HUDEP-2 (cell line): ENCODE measurements at regions not wholly inside any gene's neighbourhood (a gene's known extent, or its start where the extent isn't known, plus 50 kb on each side); places are given as distances from the start of the nearest gene placed in this dataset.
A peak's percentile ranks its signal among the peaks of the same experiment; 100 is the strongest.
"Not testable (repeated sequence)": the region's sequence is repeated elsewhere in the genome, so short reads cannot be mapped to it uniquely, and the experiment has no call there.

ENCODE experiments used
- DNase-seq, 76 experiments: peaks; one replicate each; lab custom pipeline; 2025; ENCODE audit not compliant: unreplicated experiment in 76 of 76; lab: John Stamatoyannopoulos, UW

DNA sequence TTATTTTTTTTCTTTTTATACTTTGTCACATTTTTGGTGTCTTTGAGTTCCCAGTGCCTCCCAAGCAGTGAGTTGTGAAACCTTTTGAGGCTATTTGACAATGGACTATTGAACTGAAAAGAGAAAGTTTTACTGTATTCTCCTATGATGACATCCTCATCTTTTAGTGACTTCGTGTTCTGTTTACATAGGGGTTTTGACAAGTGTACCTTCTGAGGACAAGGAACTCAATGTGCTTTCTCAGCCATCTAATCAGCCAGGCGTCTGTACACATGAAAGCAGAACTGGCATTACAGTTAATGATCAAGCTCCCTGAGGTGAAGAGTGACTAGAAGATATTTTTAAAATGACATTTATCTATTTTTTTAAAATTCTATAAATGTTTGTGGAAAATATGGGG, 175.5 kb downstream of the ANXA1 start:
- no peak for DNase-seq

DNA sequence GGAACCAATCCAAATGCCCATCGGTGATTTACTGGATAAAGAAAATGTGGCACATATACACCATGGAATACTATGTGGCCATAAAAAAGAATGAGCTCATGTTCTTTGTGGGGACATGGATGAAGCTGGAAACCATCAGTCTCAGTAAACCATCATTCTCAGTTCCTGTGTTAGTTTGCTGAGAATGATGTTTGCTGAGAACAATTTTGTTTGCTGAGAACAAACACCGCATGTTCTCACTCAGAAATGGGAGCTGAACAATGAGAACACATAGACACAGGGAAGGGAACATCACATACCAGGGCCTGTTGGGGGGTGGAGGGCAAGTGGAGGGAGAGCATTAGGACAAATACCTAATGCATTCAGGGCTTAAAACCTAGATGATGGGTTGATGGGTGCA, 185.5 kb downstream of the ANXA1 start:
- DNase-seq, result not testable (repeated sequence)

DNA sequence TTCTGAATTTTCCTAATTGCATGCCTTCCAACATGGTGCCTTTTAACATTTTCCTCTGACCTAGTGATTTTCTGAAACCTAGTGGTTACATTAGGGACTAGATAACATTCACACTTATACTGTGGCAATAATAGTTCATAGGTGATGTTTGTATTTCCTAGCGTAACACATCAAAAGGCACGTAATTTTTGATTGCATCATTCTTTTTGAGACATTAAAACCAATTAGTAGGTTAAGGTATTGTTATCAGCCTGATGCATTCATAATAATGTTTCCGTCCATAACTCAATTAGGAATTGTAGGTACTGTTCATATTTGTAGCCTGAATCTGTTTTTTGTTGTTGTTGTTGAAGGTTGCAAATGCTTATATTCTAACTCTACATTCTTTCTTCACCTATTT, 192.4 kb downstream of the ANXA1 start:
- DNase-seq, result no peak

DNA sequence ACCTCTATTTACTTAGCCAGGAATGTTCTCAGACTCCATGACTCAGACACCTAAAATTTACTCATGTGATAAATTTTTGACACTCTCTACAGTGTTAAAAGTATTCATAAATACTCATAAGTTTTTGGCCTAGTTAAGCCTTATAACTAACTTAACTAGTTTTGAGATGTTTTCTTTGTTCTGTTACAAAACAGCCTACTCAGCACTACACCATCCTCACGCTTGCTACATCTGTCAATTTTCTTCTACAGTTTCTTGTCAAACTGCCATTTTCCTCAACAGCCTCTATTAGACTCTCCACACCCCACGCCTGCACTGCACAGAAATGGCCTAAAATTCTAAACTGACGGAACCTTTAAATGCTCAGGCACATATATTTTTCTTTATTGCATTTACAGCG, 195.5 kb downstream of the ANXA1 start:
- no peak for DNase-seq

DNA sequence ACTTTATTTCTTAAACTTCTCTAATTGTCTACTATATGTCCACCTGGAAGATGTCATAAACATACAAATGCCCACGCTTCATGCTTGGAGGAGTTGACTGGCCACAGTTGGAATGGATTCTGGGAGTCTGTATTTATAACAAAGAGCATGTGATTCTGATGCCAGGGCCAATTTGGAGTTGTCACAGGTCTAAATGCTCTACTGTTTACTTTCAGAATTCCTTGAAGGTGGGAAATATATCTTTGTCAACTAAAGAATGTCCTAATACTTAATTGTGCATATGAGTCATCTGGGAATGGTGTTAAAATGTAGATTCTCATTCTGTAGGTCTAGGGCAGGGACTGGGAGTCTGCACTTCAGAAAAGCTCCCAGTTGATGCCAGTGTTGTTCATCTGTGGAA, 196.1 kb downstream of the ANXA1 start:
- DNase-seq, result no peak

DNA sequence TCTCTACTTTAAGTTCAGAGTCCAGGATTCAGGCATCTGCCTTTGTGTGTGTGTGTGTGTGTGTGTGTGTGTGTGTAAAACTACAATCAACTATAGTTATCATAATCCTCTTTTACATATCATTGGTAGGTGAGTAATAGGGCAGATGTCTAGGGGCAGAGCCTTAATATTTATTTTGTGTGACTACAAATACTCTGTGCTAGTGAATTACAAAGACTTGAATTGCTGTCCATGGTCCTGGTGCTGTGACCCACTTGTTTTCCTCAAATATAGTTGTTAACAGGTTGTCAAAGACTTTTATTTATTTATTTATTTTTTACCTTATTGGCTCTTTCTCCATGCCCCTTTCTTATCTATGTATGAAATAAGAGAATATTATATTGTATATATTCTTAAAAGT, 196.8 kb downstream of the ANXA1 start:
- DNase-seq, result peak in 3 of 76 experiments; percentile 2 to 5 (median 3)

DNA sequence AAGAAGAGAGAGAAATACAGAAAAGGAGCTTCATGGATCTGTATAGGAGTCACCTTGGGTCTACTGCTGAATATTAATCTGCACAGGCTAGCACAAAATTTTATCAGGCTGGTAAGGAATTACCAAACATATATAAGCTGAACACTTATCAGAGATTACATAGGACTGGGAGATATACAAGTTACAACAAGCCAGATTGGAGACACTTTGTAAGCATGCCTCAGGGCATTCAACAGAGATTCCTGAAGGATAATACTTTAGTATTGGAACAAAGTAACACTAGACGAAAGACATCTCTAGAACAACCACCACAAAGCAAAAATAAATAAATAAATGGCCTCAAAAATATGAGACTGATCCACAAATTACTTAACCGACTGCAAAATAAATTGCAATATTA, 197.8 kb downstream of the ANXA1 start:
- no peak for DNase-seq

DNA sequence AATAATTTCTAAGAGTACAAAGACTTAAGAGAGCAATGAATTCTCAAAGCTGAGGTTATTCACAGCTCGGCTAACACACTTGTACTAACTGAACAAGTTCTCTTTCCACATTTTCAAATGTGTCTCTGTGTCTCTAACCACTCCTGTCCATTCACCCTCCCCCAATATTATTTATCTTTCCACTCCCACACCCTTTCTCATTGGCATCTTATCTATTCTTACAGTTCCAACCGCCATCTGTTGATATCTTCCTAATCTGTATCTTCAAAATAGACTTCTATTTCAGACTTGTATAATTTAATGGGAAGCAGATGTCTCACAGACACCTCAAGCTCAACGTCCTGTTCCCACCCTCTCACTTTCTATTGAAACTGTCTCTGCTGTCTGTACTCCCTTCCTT, 205.9 kb downstream of the ANXA1 start:
- DNase-seq, result peak in 63 of 76 experiments; percentile 2 to 97 (median 76)

DNA sequence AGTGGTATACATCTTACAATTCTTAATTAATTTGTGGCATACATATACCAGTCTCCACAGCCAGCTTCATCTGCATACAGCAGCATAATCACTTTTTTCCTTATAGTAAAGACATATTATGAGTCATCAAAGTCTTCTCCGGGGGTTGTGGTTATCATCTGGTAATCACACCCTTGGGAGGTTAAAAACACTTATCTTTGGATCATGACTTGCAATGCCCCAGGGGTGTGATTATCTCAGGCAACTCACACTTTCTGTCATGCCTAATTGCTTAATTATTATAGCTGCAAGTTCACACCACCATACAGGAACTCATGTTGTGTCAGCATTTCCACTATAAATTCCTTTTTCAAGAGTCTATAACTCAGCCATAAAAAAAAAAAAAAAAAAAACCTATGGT, 218.4 kb downstream of the ANXA1 start:
- DNase-seq, result peak in 62 of 76 experiments; percentile 4 to 94 (median 64)

DNA sequence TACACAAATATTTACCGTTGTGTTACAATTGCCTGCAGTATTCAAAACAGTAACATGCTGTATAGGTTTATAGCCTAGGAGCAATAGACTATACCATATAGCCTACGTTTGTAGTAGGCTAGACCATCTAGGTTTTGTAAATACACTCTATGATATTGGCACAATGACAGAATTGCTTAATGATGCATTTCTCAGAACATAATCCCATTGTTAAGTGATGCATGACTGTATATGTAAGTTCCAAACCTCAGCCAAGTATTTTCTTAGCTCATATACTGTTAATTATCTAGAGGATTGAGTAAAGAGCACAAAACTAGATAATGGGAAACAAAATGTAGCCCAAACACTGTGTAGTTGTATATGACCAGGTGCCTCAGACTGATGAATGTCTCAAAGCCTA, 220.1 kb downstream of the ANXA1 start:
- no peak for DNase-seq

DNA sequence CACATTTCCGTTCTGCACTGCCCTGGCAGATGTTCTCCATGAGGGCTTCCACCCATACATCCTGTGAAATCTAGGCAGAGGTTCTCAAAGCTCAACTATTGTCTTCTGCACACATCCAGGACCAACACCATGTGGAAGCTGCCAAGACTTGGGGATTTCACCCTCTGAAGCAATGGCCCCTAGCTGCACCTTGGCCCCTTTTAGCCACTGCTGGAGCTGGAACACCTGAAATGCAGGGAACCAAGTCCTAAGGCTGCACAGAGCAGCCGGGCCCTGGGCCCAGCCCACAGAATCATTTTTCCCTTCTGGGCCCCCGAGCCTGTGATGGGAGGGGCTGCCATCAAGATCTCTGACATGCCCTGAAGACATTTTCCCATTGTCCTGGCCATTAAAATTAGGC, 228.7 kb downstream of the ANXA1 start:
- no peak for DNase-seq

DNA sequence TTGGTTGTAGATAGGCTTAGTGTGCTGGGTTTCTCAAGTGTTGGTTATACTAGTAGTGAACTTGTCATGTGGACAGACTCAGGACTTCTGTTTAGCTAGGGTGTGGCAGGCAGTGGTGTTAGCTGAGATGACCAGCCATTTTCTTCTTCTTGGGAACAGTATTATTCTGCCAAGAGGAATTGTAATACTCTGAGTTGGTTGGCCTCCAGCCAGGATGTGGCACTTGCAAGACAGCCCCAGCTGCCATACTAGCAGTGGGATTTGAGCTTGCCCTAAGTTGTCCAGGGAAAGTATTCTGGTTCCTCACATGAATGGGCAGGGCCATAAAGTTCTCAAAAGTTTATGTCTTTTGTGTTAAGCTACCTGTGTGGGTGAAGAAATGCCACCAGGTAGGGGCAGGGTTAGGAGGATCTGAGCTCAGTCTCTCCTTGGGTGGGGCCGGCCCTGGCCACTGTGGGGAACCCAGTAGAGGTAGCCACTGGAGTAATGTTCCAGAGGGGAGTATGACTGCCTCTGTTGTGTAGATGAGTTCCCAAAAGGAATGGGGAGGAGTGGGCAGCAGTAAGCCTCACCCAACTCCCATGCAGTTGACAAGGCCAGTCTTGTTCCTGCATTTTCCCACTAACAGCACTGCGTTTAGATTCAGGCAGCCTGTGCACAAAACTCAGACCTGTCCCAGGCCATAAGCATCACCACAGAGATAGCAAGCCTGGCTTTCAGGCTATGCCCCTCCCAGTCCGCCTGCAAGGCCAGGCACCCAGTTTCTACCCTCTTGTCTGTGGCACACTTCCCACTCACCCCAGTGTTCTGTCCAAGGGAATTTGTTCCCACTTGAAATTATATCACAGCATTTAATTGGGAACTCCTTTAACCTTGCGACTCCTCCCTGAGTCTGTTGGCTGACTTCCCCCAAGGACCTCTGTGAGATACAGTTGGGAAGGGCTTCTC, 250.7 kb downstream of the ANXA1 start:
- DNase-seq, result peak in 1 of 76 experiments; percentile 2

DNA sequence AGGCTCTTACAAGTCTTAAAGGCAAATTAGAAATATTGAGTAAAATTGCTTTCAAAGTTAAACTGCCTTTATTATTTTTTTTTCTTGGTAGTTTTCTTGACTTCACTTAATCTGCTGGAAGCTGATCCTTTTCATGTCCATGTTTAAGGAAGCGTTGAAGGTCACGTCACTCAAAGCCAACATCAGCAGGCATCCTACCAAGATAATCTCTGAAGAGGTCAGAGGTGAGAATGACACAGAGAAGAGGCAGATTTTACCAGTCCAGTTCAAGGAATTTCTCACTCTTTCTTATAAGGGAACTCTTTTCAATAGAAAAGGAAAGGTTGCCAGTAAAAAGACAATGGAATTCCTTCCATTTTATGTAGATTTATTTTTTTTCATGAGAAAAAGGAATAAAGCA, 259.8 kb downstream of the ANXA1 start:
- no peak for DNase-seq

DNA sequence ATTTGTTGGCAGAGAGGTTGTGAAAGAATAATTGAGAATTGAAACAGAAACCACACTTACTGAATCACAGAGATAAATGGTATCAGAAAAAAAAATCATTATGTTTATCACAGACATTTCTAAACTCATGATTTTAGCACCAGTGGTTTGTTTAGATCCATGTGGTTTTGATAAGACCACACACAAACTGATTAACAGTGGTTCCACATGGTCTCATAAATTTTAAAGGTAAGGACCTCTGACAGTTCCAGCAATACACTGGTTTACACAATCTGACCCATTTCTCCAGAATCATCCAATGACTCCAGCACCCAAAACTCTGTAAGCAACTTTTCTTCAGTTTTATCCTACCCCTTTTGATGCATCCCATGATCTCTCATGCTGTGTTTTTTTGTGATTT, 261.2 kb downstream of the ANXA1 start:
- peak in 5 of 76 experiments; percentile 2 to 19 (median 7) for DNase-seq

DNA sequence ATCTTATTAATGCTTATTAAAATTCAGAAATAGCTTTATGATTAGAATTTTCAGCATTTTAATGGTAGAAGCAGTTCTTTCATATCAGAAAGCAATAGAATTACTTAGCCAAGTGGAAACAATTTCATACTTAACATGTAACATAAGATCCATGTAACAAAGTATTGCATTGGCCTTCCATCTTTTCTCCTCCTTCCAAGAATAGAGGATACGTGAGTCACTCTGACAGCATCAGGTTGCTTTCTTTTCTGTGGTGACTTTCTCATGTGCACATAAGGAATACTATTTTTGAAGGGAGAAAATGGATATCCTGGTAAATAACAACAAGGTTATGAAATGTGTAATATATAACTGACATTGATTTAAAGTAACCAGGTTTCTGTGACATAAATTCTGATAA, 272.2 kb downstream of the ANXA1 start:
- no peak for DNase-seq

DNA sequence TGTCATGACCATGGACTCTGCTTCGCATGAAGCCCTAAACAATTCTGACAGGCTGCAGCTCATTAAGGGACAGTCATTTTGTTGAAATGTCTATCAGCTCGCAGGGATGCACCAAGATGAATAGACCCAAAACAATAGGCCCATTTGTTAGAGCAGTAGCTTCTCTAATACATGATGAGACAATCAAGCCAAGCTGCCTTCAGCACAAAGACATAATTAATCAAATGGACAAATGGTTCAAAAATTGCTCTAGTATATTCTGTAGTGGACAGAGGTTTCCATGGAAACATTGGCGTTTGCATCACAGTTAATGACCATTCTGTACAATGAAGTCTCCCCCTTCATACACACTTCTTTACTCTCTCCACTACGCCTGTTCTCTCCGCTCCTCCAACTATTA, 274.6 kb downstream of the ANXA1 start:
- DNase-seq, result no peak

DNA sequence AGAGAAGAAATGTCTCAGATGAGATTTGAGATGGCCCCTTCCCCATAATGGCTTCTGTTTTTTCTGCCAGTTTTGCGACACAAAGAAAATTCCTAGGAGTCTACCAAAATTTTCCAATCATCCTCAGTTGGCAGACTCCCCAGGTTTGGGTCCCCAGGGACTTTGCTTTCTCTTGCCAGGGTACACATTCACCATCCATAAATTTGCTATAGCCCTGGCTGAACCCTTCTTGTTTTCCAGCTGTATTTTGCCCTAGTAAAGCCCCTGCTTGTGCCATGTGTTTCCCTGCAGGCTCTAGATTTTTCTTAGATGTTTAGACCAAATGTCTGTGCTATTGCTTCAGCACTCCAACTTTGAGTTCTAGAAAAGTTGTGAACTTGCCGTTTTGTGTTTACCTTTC, 283.2 kb downstream of the ANXA1 start:
- DNase-seq, result no peak

DNA sequence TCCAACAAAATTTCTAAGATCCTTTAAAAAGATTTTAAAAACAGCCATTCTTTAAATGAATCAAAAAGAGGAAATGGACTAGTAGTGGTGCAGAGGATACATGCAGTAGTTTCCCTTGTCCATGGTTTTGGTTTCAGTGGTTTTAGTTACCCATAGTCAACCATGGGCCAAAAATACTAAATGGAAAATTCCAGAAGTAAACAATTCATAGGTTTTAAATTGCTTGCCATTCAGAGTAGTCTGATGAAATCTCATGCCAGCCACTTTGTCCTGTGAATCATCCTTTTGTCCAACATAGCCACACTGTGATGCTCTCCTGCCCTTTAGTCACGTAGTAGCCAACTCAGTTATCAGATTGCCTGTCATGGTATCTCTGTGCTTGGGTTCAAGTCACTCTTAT, 286.1 kb downstream of the ANXA1 start:
- DNase-seq, result peak in 1 of 76 experiments; percentile 0

DNA sequence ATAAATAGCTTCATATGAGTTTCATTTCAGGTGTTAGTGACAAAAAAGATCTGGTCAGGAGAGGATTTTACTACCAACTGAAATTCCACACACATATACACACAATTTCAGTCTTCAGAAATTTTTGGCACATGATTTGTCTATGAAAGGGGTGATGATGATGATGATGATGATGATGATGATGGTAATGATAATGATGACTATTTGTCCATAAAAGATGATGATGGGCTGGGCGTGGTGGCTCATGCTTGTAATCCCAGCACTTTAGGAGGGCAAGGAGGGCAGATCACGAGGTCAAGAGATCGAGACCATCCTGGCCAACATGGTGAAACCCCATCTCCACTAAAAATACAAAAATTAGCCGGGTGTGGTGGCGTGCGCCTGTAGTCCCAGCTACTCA, 288.2 kb downstream of the ANXA1 start:
- not testable (repeated sequence) for DNase-seq

DNA sequence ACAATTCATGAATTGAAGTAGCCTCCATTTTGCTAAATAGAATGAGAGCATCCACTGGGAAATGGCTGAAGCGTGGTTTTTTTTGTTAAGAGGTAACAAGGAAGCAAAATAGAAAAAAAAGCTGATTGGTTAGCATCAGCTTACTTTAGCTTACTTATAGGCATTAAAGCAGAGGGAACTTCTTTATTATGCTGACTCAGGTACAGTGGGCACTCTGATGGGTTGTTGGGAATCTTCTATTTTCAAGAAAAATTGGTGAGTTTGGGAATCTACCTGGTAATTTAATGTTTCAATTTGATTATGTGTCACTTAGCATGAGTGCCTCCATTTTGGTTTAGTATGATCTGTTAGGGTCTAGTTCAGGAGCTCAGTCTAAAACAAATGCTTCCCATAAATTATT, 289.6 kb downstream of the ANXA1 start:
- no peak for DNase-seq

DNA sequence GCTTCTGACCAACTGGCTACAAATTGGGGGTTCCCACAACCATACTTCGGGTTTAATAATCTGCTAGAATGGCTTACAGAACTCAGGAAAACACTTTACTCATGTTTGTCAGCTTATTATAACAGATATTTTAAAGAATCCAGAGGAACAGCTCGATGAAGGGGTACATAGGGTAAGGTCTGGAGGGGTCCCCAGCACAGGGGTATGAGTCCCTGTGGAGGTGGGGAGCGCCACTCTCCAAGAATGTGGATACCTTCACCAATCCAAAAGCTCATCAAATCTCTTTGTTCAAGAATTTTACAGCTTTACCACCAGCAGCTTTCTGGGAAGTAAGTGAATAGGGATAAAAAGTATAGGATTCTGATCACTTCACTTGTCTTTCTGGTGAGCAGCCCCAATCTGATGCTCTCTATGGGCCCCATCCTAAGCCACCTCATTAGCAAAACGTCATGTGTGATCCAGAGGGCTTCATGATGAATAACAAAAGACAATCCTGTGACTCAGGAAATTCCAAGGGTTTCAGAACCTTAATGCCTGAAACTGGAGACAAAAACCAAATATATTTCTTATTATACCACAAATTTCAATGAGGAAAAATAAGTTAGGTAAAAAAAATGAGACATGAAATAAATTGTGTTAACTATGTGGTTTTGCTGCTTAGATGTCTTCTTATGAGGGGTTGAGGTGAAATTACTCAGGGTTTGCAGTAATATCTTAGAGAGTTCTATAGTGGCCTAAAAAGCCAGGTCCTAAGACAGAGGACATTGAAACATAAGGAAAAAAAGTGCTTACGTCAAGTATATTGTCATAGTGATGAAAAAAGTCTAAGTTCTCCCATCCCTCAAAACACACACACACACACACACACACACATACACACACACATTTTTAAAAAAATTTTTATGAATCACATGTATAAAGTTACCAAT, 290.5 kb downstream of the ANXA1 start:
- no peak for DNase-seq
